ENCODE measurements at regions not wholly inside any gene's neighbourhood (a gene's known extent, or its start where the extent isn't known, plus 50 kb on each side); places are given as distances from the start of the nearest gene placed in this dataset.

- Histone ChIP-seq H3K36me3 (ENCODE audit: control insufficient read depth in 3 of 3, insufficient read depth in 3 of 3, low read length in 3 of 3) (no peaks in the 10 kb centered on the region), H3K9me3 (ENCODE audit: control insufficient read depth in 3 of 3, low read length in 3 of 3) (peaks cover 0 to 9% (median 0%) of the 10 kb centered on the region in 3 donors), H3K27ac (ENCODE audit: low read depth, low read length) (no peak overlapping the region), H3K27me3 (ENCODE audit: control insufficient read depth in 3 of 3, insufficient read depth in 3 of 3, low read length in 3 of 3) (no peaks in the 10 kb centered on the region), H3K4me1 (ENCODE audit: control insufficient read depth in 3 of 3, insufficient read depth in 3 of 3, low read length in 3 of 3) (no peaks in the 10 kb centered on the region), H3K4me3 (ENCODE audit: low read length in 3 of 3) (no peak overlapping the region), H3K9ac (ENCODE audit: low read depth in 1 of 3, low read length in 3 of 3) (no peak overlapping the region)
These were observed 280.6 kb upstream of the CLNK start for GRCh38 chr4:10965196-10965595.

- Histone ChIP-seq H3K9me3 (ENCODE audit: control insufficient read depth in 3 of 3, low read length in 3 of 3) (peaks cover 0 to 9% (median 0%) of the 10 kb centered on the region in 3 donors), H3K4me1 (ENCODE audit: control insufficient read depth in 3 of 3, insufficient read depth in 3 of 3, low read length in 3 of 3) (no peaks in the 10 kb centered on the region), H3K4me3 (ENCODE audit: low read length in 3 of 3) (no peak overlapping the region), H3K27me3 (ENCODE audit: control insufficient read depth in 3 of 3, insufficient read depth in 3 of 3, low read length in 3 of 3) (no peaks in the 10 kb centered on the region), H3K9ac (ENCODE audit: low read depth in 1 of 3, low read length in 3 of 3) (no peak overlapping the region), H3K27ac (ENCODE audit: low read depth, low read length) (no peak overlapping the region), H3K36me3 (ENCODE audit: control insufficient read depth in 3 of 3, insufficient read depth in 3 of 3, low read length in 3 of 3) (no peaks in the 10 kb centered on the region)
These were observed 279.6 kb upstream of the CLNK start for GRCh38 chr4:10963958-10964703.

GRCh38 chr4:10963241-10963640 is 278.7 kb upstream of the CLNK start:
- Histone ChIP-seq H3K36me3 (ENCODE audit: control insufficient read depth in 3 of 3, insufficient read depth in 3 of 3, low read length in 3 of 3) (no peaks in the 10 kb centered on the region), H3K4me3 (ENCODE audit: low read length in 3 of 3) (no peak overlapping the region), H3K9me3 (ENCODE audit: control insufficient read depth in 3 of 3, low read length in 3 of 3) (peaks cover 0 to 9% (median 0%) of the 10 kb centered on the region in 3 donors), H3K27ac (ENCODE audit: low read depth, low read length) (no peak overlapping the region), H3K27me3 (ENCODE audit: control insufficient read depth in 3 of 3, insufficient read depth in 3 of 3, low read length in 3 of 3) (no peaks in the 10 kb centered on the region), H3K9ac (ENCODE audit: low read depth in 1 of 3, low read length in 3 of 3) (no peak overlapping the region), H3K4me1 (ENCODE audit: control insufficient read depth in 3 of 3, insufficient read depth in 3 of 3, low read length in 3 of 3) (no peaks in the 10 kb centered on the region)

- Histone ChIP-seq H3K27me3 (ENCODE audit: control insufficient read depth in 3 of 3, insufficient read depth in 3 of 3, low read length in 3 of 3) (no peaks in the 10 kb centered on the region), H3K36me3 (ENCODE audit: control insufficient read depth in 3 of 3, insufficient read depth in 3 of 3, low read length in 3 of 3) (no peaks in the 10 kb centered on the region), H3K4me3 (ENCODE audit: low read length in 3 of 3) (no peak overlapping the region), H3K4me1 (ENCODE audit: control insufficient read depth in 3 of 3, insufficient read depth in 3 of 3, low read length in 3 of 3) (no peaks in the 10 kb centered on the region), H3K9ac (ENCODE audit: low read depth in 1 of 3, low read length in 3 of 3) (no peak overlapping the region), H3K9me3 (ENCODE audit: control insufficient read depth in 3 of 3, low read length in 3 of 3) (peaks cover 0 to 9% (median 0%) of the 10 kb centered on the region in 3 donors), H3K27ac (ENCODE audit: low read depth, low read length) (no peak overlapping the region)
These were observed 277.7 kb upstream of the CLNK start for GRCh38 chr4:10962246-10962645.

GRCh38 chr4:10960389-10960788 is 275.8 kb upstream of the CLNK start:
- Histone ChIP-seq H3K4me1 (ENCODE audit: control insufficient read depth in 3 of 3, insufficient read depth in 3 of 3, low read length in 3 of 3) (no peaks in the 10 kb centered on the region), H3K9me3 (ENCODE audit: control insufficient read depth in 3 of 3, low read length in 3 of 3) (peaks cover 0 to 9% (median 0%) of the 10 kb centered on the region in 3 donors), H3K27ac (ENCODE audit: low read depth, low read length) (no peak overlapping the region), H3K4me3 (ENCODE audit: low read length in 3 of 3) (no peak overlapping the region), H3K27me3 (ENCODE audit: control insufficient read depth in 3 of 3, insufficient read depth in 3 of 3, low read length in 3 of 3) (no peaks in the 10 kb centered on the region), H3K36me3 (ENCODE audit: control insufficient read depth in 3 of 3, insufficient read depth in 3 of 3, low read length in 3 of 3) (no peaks in the 10 kb centered on the region), H3K9ac (ENCODE audit: low read depth in 1 of 3, low read length in 3 of 3) (no peak overlapping the region)

- no peak overlapping the region for H3K9ac ChIP-seq (ENCODE audit: low read depth in 1 of 3, low read length in 3 of 3)
- H3K27me3 ChIP-seq (ENCODE audit: control insufficient read depth in 3 of 3, insufficient read depth in 3 of 3, low read length in 3 of 3), result no peaks in the 10 kb centered on the region
- H3K4me3 ChIP-seq (ENCODE audit: low read length in 3 of 3), result no peak overlapping the region
- H3K4me1 ChIP-seq (ENCODE audit: control insufficient read depth in 3 of 3, insufficient read depth in 3 of 3, low read length in 3 of 3), result no peaks in the 10 kb centered on the region
- peaks cover 0 to 9% (median 0%) of the 10 kb centered on the region in 3 donors for H3K9me3 ChIP-seq (ENCODE audit: control insufficient read depth in 3 of 3, low read length in 3 of 3)
- H3K36me3 ChIP-seq (ENCODE audit: control insufficient read depth in 3 of 3, insufficient read depth in 3 of 3, low read length in 3 of 3), result no peaks in the 10 kb centered on the region
- no peak overlapping the region for H3K27ac ChIP-seq (ENCODE audit: low read depth, low read length)
These were observed 275.0 kb upstream of the CLNK start for GRCh38 chr4:10959586-10959985.

- no peak overlapping the region for H3K9ac ChIP-seq (ENCODE audit: low read depth in 1 of 3, low read length in 3 of 3)
- no peaks in the 10 kb centered on the region for H3K4me1 ChIP-seq (ENCODE audit: control insufficient read depth in 3 of 3, insufficient read depth in 3 of 3, low read length in 3 of 3)
- peaks cover 0 to under 1% (median 0%) of the 10 kb centered on the region in 3 donors for H3K9me3 ChIP-seq (ENCODE audit: control insufficient read depth in 3 of 3, low read length in 3 of 3)
- H3K27me3 ChIP-seq (ENCODE audit: control insufficient read depth in 3 of 3, insufficient read depth in 3 of 3, low read length in 3 of 3), result no peaks in the 10 kb centered on the region
- H3K4me3 ChIP-seq (ENCODE audit: low read length in 3 of 3), result no peak overlapping the region
- no peaks in the 10 kb centered on the region for H3K36me3 ChIP-seq (ENCODE audit: control insufficient read depth in 3 of 3, insufficient read depth in 3 of 3, low read length in 3 of 3)
- H3K27ac ChIP-seq (ENCODE audit: low read depth, low read length), result no peak overlapping the region
These were observed 273.8 kb upstream of the CLNK start for GRCh38 chr4:10958226-10958856.

- H3K9me3 ChIP-seq (ENCODE audit: control insufficient read depth in 3 of 3, low read length in 3 of 3), result peaks cover 0 to 3% (median 0%) of the 10 kb centered on the region in 3 donors
- H3K4me3 ChIP-seq (ENCODE audit: low read length in 3 of 3), result no peak overlapping the region
- no peak overlapping the region for H3K27ac ChIP-seq (ENCODE audit: low read depth, low read length)
- H3K9ac ChIP-seq (ENCODE audit: low read depth in 1 of 3, low read length in 3 of 3), result no peak overlapping the region
- H3K27me3 ChIP-seq (ENCODE audit: control insufficient read depth in 3 of 3, insufficient read depth in 3 of 3, low read length in 3 of 3), result no peaks in the 10 kb centered on the region
- H3K36me3 ChIP-seq (ENCODE audit: control insufficient read depth in 3 of 3, insufficient read depth in 3 of 3, low read length in 3 of 3), result no peaks in the 10 kb centered on the region
- no peaks in the 10 kb centered on the region for H3K4me1 ChIP-seq (ENCODE audit: control insufficient read depth in 3 of 3, insufficient read depth in 3 of 3, low read length in 3 of 3)
These were observed 266.7 kb upstream of the CLNK start for GRCh38 chr4:10951306-10951705.

GRCh38 chr4:10949039-10949733 is 264.6 kb upstream of the CLNK start:
- Histone ChIP-seq H3K27me3 (ENCODE audit: control insufficient read depth in 3 of 3, insufficient read depth in 3 of 3, low read length in 3 of 3) (no peaks in the 10 kb centered on the region), H3K4me3 (ENCODE audit: low read length in 3 of 3) (no peak overlapping the region), H3K9me3 (ENCODE audit: control insufficient read depth in 3 of 3, low read length in 3 of 3) (peaks cover 0 to 3% (median 0%) of the 10 kb centered on the region in 3 donors), H3K4me1 (ENCODE audit: control insufficient read depth in 3 of 3, insufficient read depth in 3 of 3, low read length in 3 of 3) (no peaks in the 10 kb centered on the region), H3K27ac (ENCODE audit: low read depth, low read length) (no peak overlapping the region), H3K36me3 (ENCODE audit: control insufficient read depth in 3 of 3, insufficient read depth in 3 of 3, low read length in 3 of 3) (no peaks in the 10 kb centered on the region), H3K9ac (ENCODE audit: low read depth in 1 of 3, low read length in 3 of 3) (no peak overlapping the region)

GRCh38 chr4:10947898-10948297 is 263.3 kb upstream of the CLNK start:
- H3K9me3 ChIP-seq (ENCODE audit: control insufficient read depth in 3 of 3, low read length in 3 of 3), result peaks cover 0 to 3% (median 0%) of the 10 kb centered on the region in 3 donors
- H3K9ac ChIP-seq (ENCODE audit: low read depth in 1 of 3, low read length in 3 of 3), result no peak overlapping the region
- no peaks in the 10 kb centered on the region for H3K36me3 ChIP-seq (ENCODE audit: control insufficient read depth in 3 of 3, insufficient read depth in 3 of 3, low read length in 3 of 3)
- no peaks in the 10 kb centered on the region for H3K27me3 ChIP-seq (ENCODE audit: control insufficient read depth in 3 of 3, insufficient read depth in 3 of 3, low read length in 3 of 3)
- no peaks in the 10 kb centered on the region for H3K4me1 ChIP-seq (ENCODE audit: control insufficient read depth in 3 of 3, insufficient read depth in 3 of 3, low read length in 3 of 3)
- H3K27ac ChIP-seq (ENCODE audit: low read depth, low read length), result no peak overlapping the region
- no peak overlapping the region for H3K4me3 ChIP-seq (ENCODE audit: low read length in 3 of 3)

Data from skeletal muscle tissue (tissue), 3 donors.